ENCODE measurements at regions not wholly inside any gene's neighbourhood (a gene's known extent, or its start where the extent isn't known, plus 50 kb on each side); places are given as distances from the start of the nearest gene placed in this dataset.

- TF ChIP-seq POLR2AphosphoS5 (IDR thresholded peaks at IDR 0.05) (no peak), CTCF (IDR thresholded peaks at IDR 0.05 in 8 of 11, conservative IDR thresholded peaks at IDR 0.05 in 3 of 11) (no peak), POLR2A (IDR thresholded peaks at IDR 0.05) (no peak)
- H3K9me3 ChIP-seq = peaks cover 0 to 1% (median under 1%) of the 10 kb centered on the region in 8 donors
- intact Hi-C loops (cut with DNase I; ENCODE audit: low total_unique reads) = no loop called here
Measured at GRCh38 chr4:77348815-77349214, 191.8 kb downstream of the CCNG2 start.

GRCh38 chr4:77349364-77349763, 192.4 kb downstream of the CCNG2 start:
- 71 to 87% (median 74%) methylated on average over 3 of the region's 3 CpGs for WGBS, 5 donors
- Histone ChIP-seq H3K36me3 (no peaks in the 10 kb centered on the region), H3K4me3 (no peak overlapping the region), H3K27ac (no peak overlapping the region), H3K27me3 (replicated peaks in 1 of 7) (no peaks in the 10 kb centered on the region), H3K9me3 (no peaks in the 10 kb centered on the region), H3K4me1 (no peaks in the 10 kb centered on the region)
- DNase-seq = no peak
- intact Hi-C loops (cut with DNase I; ENCODE audit: low total_unique reads) = no loop called here
- TF ChIP-seq CTCF (IDR thresholded peaks at IDR 0.05 in 8 of 11, conservative IDR thresholded peaks at IDR 0.05 in 3 of 11) (no peak), POLR2A (IDR thresholded peaks at IDR 0.05) (no peak), POLR2AphosphoS5 (IDR thresholded peaks at IDR 0.05) (no peak)

More at GRCh38 chr4:77348815-77349214, 191.8 kb downstream of the CCNG2 start:
- DNase-seq = no peak
- Histone ChIP-seq H3K36me3 (no peaks in the 10 kb centered on the region), H3K27ac (no peak overlapping the region), H3K4me1 (no peaks in the 10 kb centered on the region), H3K27me3 (replicated peaks in 1 of 7) (no peaks in the 10 kb centered on the region), H3K4me3 (no peak overlapping the region)

- Histone ChIP-seq H3K9me3 (no peaks in the 10 kb centered on the region), H3K4me3 (no peak overlapping the region), H3K4me1 (no peaks in the 10 kb centered on the region), H3K27me3 (replicated peaks in 1 of 7) (no peaks in the 10 kb centered on the region), H3K36me3 (no peaks in the 10 kb centered on the region), H3K27ac (no peak overlapping the region)
- TF ChIP-seq POLR2A (IDR thresholded peaks at IDR 0.05) (no peak), CTCF (IDR thresholded peaks at IDR 0.05 in 8 of 11, conservative IDR thresholded peaks at IDR 0.05 in 3 of 11) (no peak), POLR2AphosphoS5 (IDR thresholded peaks at IDR 0.05) (no peak)
- intact Hi-C loops (cut with DNase I; ENCODE audit: low total_unique reads) = no loop called here
- 72 to 100% (median 91%) methylated on average over 1 of the region's 1 CpG for WGBS, 5 donors
- DNase-seq = no peak
Measured at GRCh38 chr4:77349796-77350195, 192.8 kb downstream of the CCNG2 start.

GRCh38 chr4:77352192-77352591, 195.2 kb downstream of the CCNG2 start:
- Histone ChIP-seq H3K36me3 (no peaks in the 10 kb centered on the region), H3K9me3 (no peaks in the 10 kb centered on the region), H3K4me3 (no peak overlapping the region), H3K27me3 (replicated peaks in 1 of 7) (no peaks in the 10 kb centered on the region), H3K4me1 (no peaks in the 10 kb centered on the region), H3K27ac (no peak overlapping the region)
- WGBS, 5 donors = 86 to 97% (median 89%) methylated on average over 1 of the region's 1 CpG
- no peak for DNase-seq
- intact Hi-C loops (cut with DNase I; ENCODE audit: low total_unique reads) = no loop called here
- TF ChIP-seq POLR2AphosphoS5 (IDR thresholded peaks at IDR 0.05) (no peak), CTCF (IDR thresholded peaks at IDR 0.05 in 8 of 11, conservative IDR thresholded peaks at IDR 0.05 in 3 of 11) (no peak), POLR2A (IDR thresholded peaks at IDR 0.05) (no peak)

Data from spleen (tissue), 11 donors.